GM23338 (cell line): ENCODE measurements at regions not wholly inside any gene's neighbourhood (a gene's known extent, or its start where the extent isn't known, plus 50 kb on each side); places are given as distances from the start of the nearest gene placed in this dataset.

Source experiments
- ATAC-seq: fragments of 200-7000 bp; cut with Tn5 transposase; 3 replicates; pipeline ENCODE4 v1.9.1; 2020
- DNase-seq: peaks from one replicate; pipeline ENCODE4 v3.0.0-alpha.2; 2015; ENCODE audit warnings: low spot score
- H2AFZ ChIP-seq: fragments of 200-600 bp; sonication (generic); 2 replicates; pipeline ENCODE4 v1.8.0; 2016; ENCODE audit warnings: antibody characterized with exemption, mild to moderate bottlenecking, moderate library complexity
- H3F3A ChIP-seq: fragments of 200-600 bp; sonication (generic); replicated peaks from 2 replicates; pipeline ENCODE4 v1.8.0; 2017; ENCODE audit warnings: antibody characterized with exemption, mixed run types, low read depth
- H3K27ac ChIP-seq: fragments of 200-600 bp; sonication (generic); 2 replicates; pipeline ENCODE4 v1.6.1; 2016; ENCODE audit warnings: low read depth
- H3K27me3 ChIP-seq: fragments of 200-600 bp; sonication (generic); 2 replicates; pipeline ENCODE4 v1.8.0; 2016; ENCODE audit warnings: mild to moderate bottlenecking, mixed run types, moderate library complexity; ENCODE audit not compliant: insufficient read depth
- H3K36me3 ChIP-seq: fragments of 200-600 bp; sonication (generic); 2 replicates; pipeline ENCODE4 v1.8.0; 2016; ENCODE audit warnings: mild to moderate bottlenecking; ENCODE audit not compliant: insufficient read depth
- H3K4me1 ChIP-seq: fragments of 200-600 bp; sonication (generic); 2 replicates; pipeline ENCODE4 v1.8.0; 2016; ENCODE audit warnings: mild to moderate bottlenecking, moderate library complexity; ENCODE audit not compliant: insufficient read depth
- H3K4me2 ChIP-seq: fragments of 200-600 bp; sonication (generic); 2 replicates; pipeline ENCODE4 v1.7.1; 2017; ENCODE audit warnings: mixed run types
- H3K4me3 ChIP-seq: fragments of 200-600 bp; sonication (generic); 2 replicates; pipeline ENCODE4 v1.6.1; 2016; ENCODE audit warnings: mixed run types
- H3K79me2 ChIP-seq: fragments of 200-600 bp; sonication (generic); replicated peaks from 2 replicates; pipeline ENCODE4 v1.8.0; 2017; ENCODE audit warnings: mild to moderate bottlenecking; ENCODE audit not compliant: insufficient read depth
- H3K9me2 ChIP-seq: fragments of 200-600 bp; sonication (generic); 2 replicates; pipeline ENCODE4 v1.8.0; 2017; ENCODE audit not compliant: insufficient read depth
- H4K20me1 ChIP-seq: fragments of 200-600 bp; sonication (generic); replicated peaks from 2 replicates; pipeline ENCODE4 v1.8.0; 2017; ENCODE audit warnings: mild to moderate bottlenecking; ENCODE audit not compliant: insufficient read depth
- H3K27ac Mint-ChIP-seq: 2 replicates; pipeline ENCODE4 v1.8.0; 2020; ENCODE audit warnings: inconsistent platforms, mild to moderate bottlenecking, moderate library complexity, mixed read lengths
- H3K27me3 Mint-ChIP-seq: 3 replicates; pipeline ENCODE4 v1.8.0; 2022; ENCODE audit warnings: low read depth, mild to moderate bottlenecking, moderate library complexity, mixed read lengths, inconsistent platforms; ENCODE audit not compliant: insufficient read depth, poor library complexity
- H3K36me3 Mint-ChIP-seq: 3 replicates; pipeline ENCODE4 v1.8.0; 2021; ENCODE audit warnings: low read depth, mild to moderate bottlenecking, inconsistent platforms, moderate library complexity, mixed read lengths
- H3K4me1 Mint-ChIP-seq: 3 replicates; pipeline ENCODE4 v1.8.0; 2020; ENCODE audit warnings: mild to moderate bottlenecking, inconsistent platforms, mixed read lengths
- H3K4me3 Mint-ChIP-seq: 3 replicates; pipeline ENCODE4 v1.8.0; 2021; ENCODE audit warnings: moderate library complexity, mild to moderate bottlenecking, inconsistent platforms, mixed read lengths
- H3K9me3 Mint-ChIP-seq: 3 replicates; pipeline ENCODE4 v1.8.0; 2020; ENCODE audit warnings: moderate library complexity, mild to moderate bottlenecking, inconsistent platforms, mixed read lengths
- CREB1 ChIP-seq: fragments of 250-450 bp; sonication (Bioruptor Pico); IDR thresholded peaks from 2 replicates; pipeline ENCODE4 v1.5.0; 2020; ENCODE audit warnings: low read depth, mild to moderate bottlenecking, moderate library complexity
- EZH2 ChIP-seq: fragments of 200-600 bp; sonication (generic); IDR thresholded peaks from one replicate; pipeline ENCODE4 v1.8.0; 2017; ENCODE audit warnings: antibody characterized with exemption, mild to moderate bottlenecking, low read depth; ENCODE audit not compliant: unreplicated experiment
- EZH2phosphoT487 ChIP-seq: fragments of 200-600 bp; sonication (generic); IDR thresholded peaks from one replicate; pipeline ENCODE4 v1.8.1; 2018; ENCODE audit warnings: antibody characterized with exemption; ENCODE audit not compliant: unreplicated experiment
- NANOG ChIP-seq: IDR thresholded peaks from 2 replicates; pipeline ENCODE4 v1.6.1; 2016; ENCODE audit warnings: antibody characterized with exemption, borderline replicate concordance
- POLR2AphosphoS5 ChIP-seq: IDR thresholded peaks from 2 replicates; pipeline ENCODE4 v1.6.1; 2016; ENCODE audit warnings: antibody characterized with exemption, low read depth
- ZNF114 ChIP-seq: fragments of 250-450 bp; sonication (Bioruptor Pico); IDR thresholded peaks from 2 replicates; pipeline ENCODE4 v1.5.0; 2020; ENCODE audit warnings: mild to moderate bottlenecking, moderate library complexity
- TF ChIP-seq, protein P1 (sequence below): IDR thresholded peaks from one replicate; pipeline ENCODE4 v1.6.1; 2018; ENCODE audit warnings: antibody characterized with exemption; ENCODE audit not compliant: unreplicated experiment
- TF ChIP-seq, protein P2 (sequence below): IDR thresholded peaks from 2 replicates; pipeline ENCODE4 v1.6.1; 2016; ENCODE audit warnings: antibody characterized with exemption

DNA sequence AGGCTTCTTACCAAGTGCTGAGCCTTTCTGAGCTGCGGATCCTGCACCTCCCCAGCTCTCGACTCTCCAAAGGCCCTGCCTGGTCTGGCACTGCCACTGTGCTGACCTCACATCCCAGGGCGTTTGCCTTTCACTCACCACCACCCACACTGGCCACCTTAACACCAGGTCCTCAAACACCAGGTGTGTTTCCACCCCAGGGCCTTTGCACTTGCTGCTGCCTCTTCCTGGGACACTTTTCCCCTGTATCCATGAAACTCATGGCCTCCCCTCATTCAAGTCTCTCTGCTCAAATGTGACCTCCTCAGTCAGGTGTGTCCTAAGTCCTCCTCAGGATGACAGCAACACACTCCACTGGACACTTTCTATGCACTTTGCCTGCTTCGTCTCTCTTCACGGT lies 51.4 kb upstream of the ANO1 start:
- Mint-ChIP-seq H3K36me3 (no peaks in the 10 kb centered on the region), H3K4me1 (peaks cover 4% of the 10 kb centered on the region; the same call in 2 of the 3 replicates), H3K9me3 (no peaks in the 10 kb centered on the region), H3K4me3 (no peak overlapping the region), H3K27ac (no peak overlapping the region), H3K27me3 (peaks cover 2% of the 10 kb centered on the region)
- Histone ChIP-seq H3K27me3 (no peaks in the 10 kb centered on the region), H3K4me1 (no peaks in the 10 kb centered on the region), H3K4me2 (no peak overlapping the region), H3K36me3 (no peaks in the 10 kb centered on the region), H4K20me1 (no peaks in the 10 kb centered on the region), H2AFZ (no peak overlapping the region), H3K4me3 (no peak overlapping the region), H3K9me2 (peaks cover 10% of the 10 kb centered on the region), H3F3A (no peaks in the 10 kb centered on the region), H3K79me2 (no peaks in the 10 kb centered on the region), H3K27ac (no peak overlapping the region)
- DNase-seq (no peak), ATAC-seq (no peak)
- TF ChIP-seq EZH2 (no peak), CREB1 (CRISPR knock-in tag) (no peak), POLR2AphosphoS5 (no peak), EZH2phosphoT487 (no peak), NANOG (no peak)
- TF ChIP-seq, protein P1, sequence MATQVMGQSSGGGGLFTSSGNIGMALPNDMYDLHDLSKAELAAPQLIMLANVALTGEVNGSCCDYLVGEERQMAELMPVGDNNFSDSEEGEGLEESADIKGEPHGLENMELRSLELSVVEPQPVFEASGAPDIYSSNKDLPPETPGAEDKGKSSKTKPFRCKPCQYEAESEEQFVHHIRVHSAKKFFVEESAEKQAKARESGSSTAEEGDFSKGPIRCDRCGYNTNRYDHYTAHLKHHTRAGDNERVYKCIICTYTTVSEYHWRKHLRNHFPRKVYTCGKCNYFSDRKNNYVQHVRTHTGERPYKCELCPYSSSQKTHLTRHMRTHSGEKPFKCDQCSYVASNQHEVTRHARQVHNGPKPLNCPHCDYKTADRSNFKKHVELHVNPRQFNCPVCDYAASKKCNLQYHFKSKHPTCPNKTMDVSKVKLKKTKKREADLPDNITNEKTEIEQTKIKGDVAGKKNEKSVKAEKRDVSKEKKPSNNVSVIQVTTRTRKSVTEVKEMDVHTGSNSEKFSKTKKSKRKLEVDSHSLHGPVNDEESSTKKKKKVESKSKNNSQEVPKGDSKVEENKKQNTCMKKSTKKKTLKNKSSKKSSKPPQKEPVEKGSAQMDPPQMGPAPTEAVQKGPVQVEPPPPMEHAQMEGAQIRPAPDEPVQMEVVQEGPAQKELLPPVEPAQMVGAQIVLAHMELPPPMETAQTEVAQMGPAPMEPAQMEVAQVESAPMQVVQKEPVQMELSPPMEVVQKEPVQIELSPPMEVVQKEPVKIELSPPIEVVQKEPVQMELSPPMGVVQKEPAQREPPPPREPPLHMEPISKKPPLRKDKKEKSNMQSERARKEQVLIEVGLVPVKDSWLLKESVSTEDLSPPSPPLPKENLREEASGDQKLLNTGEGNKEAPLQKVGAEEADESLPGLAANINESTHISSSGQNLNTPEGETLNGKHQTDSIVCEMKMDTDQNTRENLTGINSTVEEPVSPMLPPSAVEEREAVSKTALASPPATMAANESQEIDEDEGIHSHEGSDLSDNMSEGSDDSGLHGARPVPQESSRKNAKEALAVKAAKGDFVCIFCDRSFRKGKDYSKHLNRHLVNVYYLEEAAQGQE, result no peak
- TF ChIP-seq, protein P2, sequence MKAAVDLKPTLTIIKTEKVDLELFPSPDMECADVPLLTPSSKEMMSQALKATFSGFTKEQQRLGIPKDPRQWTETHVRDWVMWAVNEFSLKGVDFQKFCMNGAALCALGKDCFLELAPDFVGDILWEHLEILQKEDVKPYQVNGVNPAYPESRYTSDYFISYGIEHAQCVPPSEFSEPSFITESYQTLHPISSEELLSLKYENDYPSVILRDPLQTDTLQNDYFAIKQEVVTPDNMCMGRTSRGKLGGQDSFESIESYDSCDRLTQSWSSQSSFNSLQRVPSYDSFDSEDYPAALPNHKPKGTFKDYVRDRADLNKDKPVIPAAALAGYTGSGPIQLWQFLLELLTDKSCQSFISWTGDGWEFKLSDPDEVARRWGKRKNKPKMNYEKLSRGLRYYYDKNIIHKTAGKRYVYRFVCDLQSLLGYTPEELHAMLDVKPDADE, result no peak

DNA sequence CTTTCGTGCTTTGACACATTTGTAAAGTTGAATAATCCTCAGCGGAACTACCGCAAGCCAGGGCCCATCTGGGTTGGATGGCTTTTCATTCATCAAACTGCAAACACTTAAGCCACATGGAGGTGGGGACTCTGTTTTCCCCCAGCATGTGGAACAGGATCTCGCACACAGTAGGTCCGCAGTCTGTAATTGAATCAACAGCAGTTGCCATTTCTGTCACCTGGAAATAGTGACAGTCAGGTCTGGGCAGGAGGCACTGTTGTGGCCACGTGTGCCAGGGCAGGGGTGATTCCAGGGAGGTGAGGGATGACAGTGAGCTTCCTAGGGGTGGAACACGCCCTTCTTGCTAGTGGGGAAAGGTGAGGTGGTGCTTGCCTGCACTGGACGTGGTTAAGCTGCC lies 50.7 kb upstream of the ANO1 start:
- no peak overlapping the region for H3K4me2 ChIP-seq
- no peaks in the 10 kb centered on the region for H3K36me3 Mint-ChIP-seq
- H3K4me3 ChIP-seq, result no peak overlapping the region
- H3K79me2 ChIP-seq, result no peaks in the 10 kb centered on the region
- H3K27me3 Mint-ChIP-seq, result peaks cover 7% of the 10 kb centered on the region
- no peak overlapping the region for H2AFZ ChIP-seq
- H4K20me1 ChIP-seq, result no peaks in the 10 kb centered on the region
- H3K4me3 Mint-ChIP-seq, result no peak overlapping the region
- DNase-seq (no peak), ATAC-seq (no peak)
- peaks cover 10% of the 10 kb centered on the region for H3K9me2 ChIP-seq
- H3K4me1 Mint-ChIP-seq, result peaks cover 4% of the 10 kb centered on the region; the same call in 2 of the 3 replicates
- no peaks in the 10 kb centered on the region for H3K36me3 ChIP-seq
- no peaks in the 10 kb centered on the region for H3K27me3 ChIP-seq
- H3K4me1 ChIP-seq, result no peaks in the 10 kb centered on the region
- no peaks in the 10 kb centered on the region for H3K9me3 Mint-ChIP-seq
- H3K27ac ChIP-seq, result no peak overlapping the region
- H3F3A ChIP-seq, result no peaks in the 10 kb centered on the region
- no peak overlapping the region for H3K27ac Mint-ChIP-seq
- no peak for TF ChIP-seq POLR2AphosphoS5
- no peak for TF ChIP-seq EZH2phosphoT487
- TF ChIP-seq, protein P1, result no peak
- TF ChIP-seq, protein P2, result no peak
- no peak for TF ChIP-seq ZNF114 (CRISPR knock-in tag)
